Brain microvascular endothelial cell (primary cell): ENCODE measurements at regions not wholly inside any gene's neighbourhood (a gene's known extent, or its start where the extent isn't known, plus 50 kb on each side); places are given as distances from the start of the nearest gene placed in this dataset.

Experiments used
- DNase-seq: peaks from one replicate; pipeline ENCODE4 v3.0.0-alpha.2; 2020
- H3K27ac ChIP-seq: fragments of 250-450 bp; sonication (Bioruptor Pico); 2 replicates; pipeline ENCODE4 v1.5.1; 2020; ENCODE audit warnings: mild to moderate bottlenecking, moderate library complexity
- H3K27me3 ChIP-seq: fragments of 250-450 bp; sonication (Bioruptor Pico); replicated peaks from 2 replicates; pipeline ENCODE4 v1.5.1; 2020; ENCODE audit warnings: mild to moderate bottlenecking
- H3K36me3 ChIP-seq: fragments of 250-450 bp; sonication (Bioruptor Pico); replicated peaks from 2 replicates; pipeline ENCODE4 v1.5.1; 2020; ENCODE audit warnings: mild to moderate bottlenecking
- H3K4me3 ChIP-seq: 2 replicates; pipeline ENCODE4 v1.5.1; 2011; ENCODE audit warnings: low read depth, mild to moderate bottlenecking, control low read depth, low read length, moderate library complexity
- in situ Hi-C: cut with HindIII; loops from 2 replicates; pipeline ENCODE4 v1.10.0; 2017; ENCODE audit warnings: low sequenced_read_pairs, low pct_ligation_motif_present
- TF ChIP-seq, protein P1 (sequence below): IDR thresholded peaks from 2 replicates; pipeline ENCODE4 v1.5.1; 2011; ENCODE audit warnings: low read depth, mild to moderate bottlenecking, moderate library complexity, low read length, control low read depth, inconsistent platforms; ENCODE audit errors: missing control alignments

DNA sequence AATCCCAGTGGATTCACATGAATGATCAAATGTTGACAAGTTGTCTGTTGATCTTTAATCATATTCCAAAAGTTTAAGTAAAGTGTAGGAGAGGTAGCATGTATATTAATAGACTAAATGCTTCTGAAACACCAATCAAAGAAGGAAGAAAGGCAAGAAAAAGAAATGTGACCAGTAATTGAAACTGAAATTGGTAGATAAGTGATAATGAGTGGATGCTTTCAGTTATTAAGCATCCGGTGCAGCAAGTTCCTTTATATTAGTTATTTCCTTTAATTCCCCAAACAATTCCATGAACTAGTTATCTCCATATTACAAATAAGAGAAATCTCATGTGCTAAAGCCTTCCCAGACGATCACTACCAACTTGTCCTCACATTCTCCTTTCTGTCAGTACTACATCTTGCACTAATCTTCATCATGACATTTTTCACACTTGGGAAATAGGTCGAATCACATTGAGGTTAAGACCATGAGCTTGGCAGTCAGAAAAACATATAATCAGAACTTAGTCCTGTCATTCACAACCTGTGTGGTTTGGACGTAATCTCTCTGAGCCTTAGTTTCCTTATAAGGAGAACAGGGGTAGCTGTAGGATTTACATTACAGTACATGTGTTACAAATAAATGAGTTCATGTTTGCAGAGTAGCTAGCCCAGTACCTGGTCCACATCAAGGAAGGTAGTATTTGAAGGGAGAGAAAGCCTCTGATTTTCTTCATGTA, 182.1 kb downstream of the NOL4 start:
- Histone ChIP-seq H3K27ac (no peak overlapping the region), H3K27me3 (no peaks in the 10 kb centered on the region), H3K36me3 (no peaks in the 10 kb centered on the region), H3K4me3 (no peak overlapping the region)
- TF ChIP-seq, protein P1, sequence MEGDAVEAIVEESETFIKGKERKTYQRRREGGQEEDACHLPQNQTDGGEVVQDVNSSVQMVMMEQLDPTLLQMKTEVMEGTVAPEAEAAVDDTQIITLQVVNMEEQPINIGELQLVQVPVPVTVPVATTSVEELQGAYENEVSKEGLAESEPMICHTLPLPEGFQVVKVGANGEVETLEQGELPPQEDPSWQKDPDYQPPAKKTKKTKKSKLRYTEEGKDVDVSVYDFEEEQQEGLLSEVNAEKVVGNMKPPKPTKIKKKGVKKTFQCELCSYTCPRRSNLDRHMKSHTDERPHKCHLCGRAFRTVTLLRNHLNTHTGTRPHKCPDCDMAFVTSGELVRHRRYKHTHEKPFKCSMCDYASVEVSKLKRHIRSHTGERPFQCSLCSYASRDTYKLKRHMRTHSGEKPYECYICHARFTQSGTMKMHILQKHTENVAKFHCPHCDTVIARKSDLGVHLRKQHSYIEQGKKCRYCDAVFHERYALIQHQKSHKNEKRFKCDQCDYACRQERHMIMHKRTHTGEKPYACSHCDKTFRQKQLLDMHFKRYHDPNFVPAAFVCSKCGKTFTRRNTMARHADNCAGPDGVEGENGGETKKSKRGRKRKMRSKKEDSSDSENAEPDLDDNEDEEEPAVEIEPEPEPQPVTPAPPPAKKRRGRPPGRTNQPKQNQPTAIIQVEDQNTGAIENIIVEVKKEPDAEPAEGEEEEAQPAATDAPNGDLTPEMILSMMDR, result no peak
- in situ Hi-C loops, result no loop called here
- DNase-seq, result no peak

DNA sequence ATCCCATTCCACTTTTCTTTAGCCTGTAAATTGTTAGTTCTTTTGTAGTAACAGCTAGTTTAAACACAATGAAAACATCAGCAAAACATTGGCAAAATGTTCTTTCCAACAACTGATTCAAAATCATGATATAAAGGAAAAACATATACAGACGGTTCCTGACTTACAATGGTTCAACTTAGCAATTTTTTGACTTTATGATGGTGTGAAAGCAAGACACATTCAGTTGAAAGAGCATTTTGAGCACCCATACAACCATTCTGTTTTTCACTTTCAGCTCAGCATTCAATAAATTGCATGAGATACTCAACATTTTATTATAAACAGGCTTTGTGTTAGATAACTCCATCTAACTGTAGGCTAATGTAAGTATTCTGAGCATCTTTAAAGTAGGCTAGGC, 185.1 kb downstream of the NOL4 start:
- no peaks in the 10 kb centered on the region for H3K27me3 ChIP-seq
- H3K36me3 ChIP-seq, result no peaks in the 10 kb centered on the region
- in situ Hi-C loops, result no loop called here
- H3K27ac ChIP-seq, result no peak overlapping the region
- DNase-seq, result no peak
- H3K4me3 ChIP-seq, result no peak overlapping the region
- TF ChIP-seq, protein P1, result no peak

DNA sequence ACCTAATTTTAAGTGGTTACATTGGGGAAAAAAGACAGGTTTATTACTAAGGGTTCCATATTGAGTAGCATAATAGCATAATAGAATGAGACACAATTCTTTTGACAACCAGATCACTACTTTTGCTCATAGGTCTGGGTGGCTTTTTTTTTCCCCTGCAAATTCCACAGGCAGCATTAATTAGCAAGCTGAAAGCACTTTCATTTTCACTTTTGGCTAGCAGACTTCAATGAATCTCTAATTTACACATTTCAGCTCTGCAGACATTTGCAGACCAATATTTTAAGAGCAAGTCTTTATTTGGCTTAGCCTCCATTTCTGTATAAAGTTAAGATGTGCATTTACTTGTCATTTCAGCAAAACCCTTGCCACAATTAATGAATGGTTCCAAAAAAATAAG, 185.5 kb downstream of the NOL4 start:
- H3K27ac ChIP-seq, result no peak overlapping the region
- H3K36me3 ChIP-seq, result no peaks in the 10 kb centered on the region
- H3K4me3 ChIP-seq, result no peak overlapping the region
- H3K27me3 ChIP-seq, result no peaks in the 10 kb centered on the region
- TF ChIP-seq, protein P1, result no peak
- DNase-seq, result no peak
- in situ Hi-C loops, result no loop called here

DNA sequence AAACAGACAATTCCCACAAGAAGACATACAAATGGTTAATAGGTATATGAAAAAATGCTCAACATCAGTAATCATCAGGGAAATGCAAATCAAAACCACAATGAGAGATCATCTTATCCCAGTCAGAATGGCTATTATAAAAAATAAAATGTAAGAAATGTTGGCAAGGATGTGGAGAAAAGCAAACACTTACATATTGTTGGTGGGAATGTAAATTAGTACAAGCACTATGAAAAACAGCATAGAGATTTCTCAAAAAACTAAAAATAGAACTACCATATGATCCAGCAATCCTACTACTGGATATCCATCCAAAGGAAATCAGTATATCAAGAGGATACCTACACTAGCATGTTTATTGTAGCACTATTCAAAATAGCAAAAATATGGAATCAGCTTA, 186.6 kb downstream of the NOL4 start:
- no peaks in the 10 kb centered on the region for H3K36me3 ChIP-seq
- no peak overlapping the region for H3K27ac ChIP-seq
- TF ChIP-seq, protein P1, result no peak
- in situ Hi-C loops, result no loop called here
- no peak overlapping the region for H3K4me3 ChIP-seq
- no peaks in the 10 kb centered on the region for H3K27me3 ChIP-seq
- DNase-seq, result no peak

DNA sequence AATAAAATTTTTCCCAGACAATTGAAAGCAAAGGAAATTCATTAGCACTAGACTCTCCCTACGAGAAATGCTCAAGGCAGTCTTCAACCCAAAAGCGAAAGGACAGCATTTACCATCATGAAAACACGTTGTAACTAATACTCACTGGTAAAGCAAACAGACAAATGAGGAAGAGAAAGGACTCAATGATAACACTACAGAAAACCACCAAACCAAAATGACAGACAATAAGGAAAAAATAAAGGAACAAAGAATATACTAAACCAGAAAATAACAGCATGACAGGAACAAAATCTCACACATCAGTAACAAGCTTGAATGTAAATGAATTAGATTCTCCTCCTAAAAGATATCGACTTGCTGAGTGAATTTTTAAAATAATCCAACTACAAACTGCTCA, 190.7 kb downstream of the NOL4 start:
- H3K36me3 ChIP-seq, result no peaks in the 10 kb centered on the region
- in situ Hi-C loops, result no loop called here
- H3K27me3 ChIP-seq, result no peaks in the 10 kb centered on the region
- TF ChIP-seq, protein P1, result no peak
- no peak overlapping the region for H3K4me3 ChIP-seq
- H3K27ac ChIP-seq, result no peak overlapping the region
- no peak for DNase-seq

DNA sequence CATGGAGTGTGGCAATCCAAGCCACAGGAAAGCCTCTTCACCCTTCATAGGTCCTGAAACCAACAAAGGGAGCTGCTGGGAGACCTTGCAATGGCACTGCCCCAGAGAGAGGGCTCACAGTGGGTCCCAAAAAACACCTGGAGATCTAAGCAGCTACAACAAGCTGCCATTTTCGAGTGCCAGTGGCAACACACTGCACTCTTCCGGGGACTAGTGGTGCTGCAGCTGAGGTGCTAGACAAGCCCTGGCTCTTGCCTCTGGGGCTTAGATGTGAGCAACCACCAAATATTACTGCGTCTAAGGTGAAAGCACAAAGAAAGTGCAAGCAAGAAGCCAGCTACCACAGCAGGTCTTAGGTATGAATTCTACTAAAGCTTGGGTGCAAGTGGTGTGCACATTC, 192.9 kb downstream of the NOL4 start:
- Histone ChIP-seq H3K4me3 (no peak overlapping the region), H3K27me3 (no peaks in the 10 kb centered on the region), H3K36me3 (no peaks in the 10 kb centered on the region), H3K27ac (no peak overlapping the region)
- no peak for DNase-seq
- in situ Hi-C loops, result no loop called here
- TF ChIP-seq, protein P1, result no peak
